Panc1 (cell line): ENCODE measurements at regions not wholly inside any gene's neighbourhood (a gene's known extent, or its start where the extent isn't known, plus 50 kb on each side); places are given as distances from the start of the nearest gene placed in this dataset.

Source experiments
- POLR2AphosphoS5 ChIP-seq: IDR thresholded peaks from 2 replicates; pipeline ENCODE4 v1.6.1; 2012; ENCODE audit warnings: mild to moderate bottlenecking, low read depth, low read length, moderate library complexity
- SIN3A ChIP-seq: IDR thresholded peaks from 2 replicates; pipeline ENCODE4 v1.6.1; 2012; ENCODE audit warnings: low read depth, mild to moderate bottlenecking, low read length, moderate library complexity, borderline replicate concordance; ENCODE audit not compliant: insufficient read depth
- TCF7L2 ChIP-seq: IDR thresholded peaks from 2 replicates; pipeline ENCODE4 v1.6.1; 2011; ENCODE audit warnings: mild to moderate bottlenecking, low read depth, low read length, inconsistent platforms
- TF ChIP-seq, protein P1 (sequence below): fragments of 450-650 bp; IDR thresholded peaks from 2 replicates; pipeline ENCODE4 v1.5.1; 2017; ENCODE audit warnings: mild to moderate bottlenecking
- TF ChIP-seq, protein P2 (sequence below), 2 experiments: IDR thresholded peaks; 2 replicates each; pipeline ENCODE4 v1.6.1; 2011 to 2012; ENCODE audit warnings: low read depth in 2 of 2, control low read depth in 1 of 2, low read length in 1 of 2, mild to moderate bottlenecking in 1 of 2, moderate library complexity in 1 of 2; ENCODE audit not compliant: insufficient read depth in 1 of 2

DNA sequence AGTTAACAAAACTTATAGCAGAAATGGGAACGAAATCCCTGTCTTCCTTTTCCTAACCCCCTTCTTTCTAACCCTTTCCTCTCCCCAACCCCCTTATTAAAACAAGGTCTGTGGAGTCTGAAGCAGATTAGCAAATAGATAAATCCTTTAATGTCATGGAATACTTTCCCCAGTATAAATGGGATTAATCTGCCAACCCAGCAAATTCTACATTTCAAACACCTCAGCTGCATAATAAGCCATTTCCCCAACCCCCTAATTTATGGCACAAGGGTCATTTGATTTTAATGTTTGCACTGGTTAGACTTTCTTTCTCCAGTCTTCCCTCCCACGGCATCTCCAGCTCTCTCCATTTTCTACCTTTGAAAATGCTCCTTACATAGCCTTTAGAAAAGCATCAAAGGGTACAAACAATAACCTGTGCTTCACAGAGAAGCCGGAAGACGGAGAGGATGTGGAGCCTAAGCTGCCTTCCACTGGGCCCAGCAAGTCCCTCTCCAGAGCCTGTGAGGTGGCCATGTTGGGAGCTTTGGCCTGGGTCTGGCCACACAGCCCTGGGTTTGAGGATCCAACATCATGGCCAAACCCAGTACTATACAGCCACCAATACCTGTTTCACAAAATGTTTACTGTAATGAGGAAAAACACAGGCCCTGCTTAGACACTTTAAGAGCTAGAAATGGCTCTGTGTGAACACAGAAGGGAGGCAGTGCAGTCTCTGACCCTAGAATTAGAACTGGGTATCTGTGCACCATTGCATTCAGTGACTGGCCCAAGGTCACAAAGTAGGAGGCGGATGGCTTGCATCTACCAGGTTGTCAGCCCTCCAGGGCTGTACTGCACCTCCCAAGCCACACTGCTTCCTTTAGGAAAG, 56.9 kb upstream of the SPRY1 start:
- TF ChIP-seq POLR2AphosphoS5 = no peak
- TF ChIP-seq, protein P1, sequence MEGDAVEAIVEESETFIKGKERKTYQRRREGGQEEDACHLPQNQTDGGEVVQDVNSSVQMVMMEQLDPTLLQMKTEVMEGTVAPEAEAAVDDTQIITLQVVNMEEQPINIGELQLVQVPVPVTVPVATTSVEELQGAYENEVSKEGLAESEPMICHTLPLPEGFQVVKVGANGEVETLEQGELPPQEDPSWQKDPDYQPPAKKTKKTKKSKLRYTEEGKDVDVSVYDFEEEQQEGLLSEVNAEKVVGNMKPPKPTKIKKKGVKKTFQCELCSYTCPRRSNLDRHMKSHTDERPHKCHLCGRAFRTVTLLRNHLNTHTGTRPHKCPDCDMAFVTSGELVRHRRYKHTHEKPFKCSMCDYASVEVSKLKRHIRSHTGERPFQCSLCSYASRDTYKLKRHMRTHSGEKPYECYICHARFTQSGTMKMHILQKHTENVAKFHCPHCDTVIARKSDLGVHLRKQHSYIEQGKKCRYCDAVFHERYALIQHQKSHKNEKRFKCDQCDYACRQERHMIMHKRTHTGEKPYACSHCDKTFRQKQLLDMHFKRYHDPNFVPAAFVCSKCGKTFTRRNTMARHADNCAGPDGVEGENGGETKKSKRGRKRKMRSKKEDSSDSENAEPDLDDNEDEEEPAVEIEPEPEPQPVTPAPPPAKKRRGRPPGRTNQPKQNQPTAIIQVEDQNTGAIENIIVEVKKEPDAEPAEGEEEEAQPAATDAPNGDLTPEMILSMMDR = no peak
- TF ChIP-seq, protein P2, sequence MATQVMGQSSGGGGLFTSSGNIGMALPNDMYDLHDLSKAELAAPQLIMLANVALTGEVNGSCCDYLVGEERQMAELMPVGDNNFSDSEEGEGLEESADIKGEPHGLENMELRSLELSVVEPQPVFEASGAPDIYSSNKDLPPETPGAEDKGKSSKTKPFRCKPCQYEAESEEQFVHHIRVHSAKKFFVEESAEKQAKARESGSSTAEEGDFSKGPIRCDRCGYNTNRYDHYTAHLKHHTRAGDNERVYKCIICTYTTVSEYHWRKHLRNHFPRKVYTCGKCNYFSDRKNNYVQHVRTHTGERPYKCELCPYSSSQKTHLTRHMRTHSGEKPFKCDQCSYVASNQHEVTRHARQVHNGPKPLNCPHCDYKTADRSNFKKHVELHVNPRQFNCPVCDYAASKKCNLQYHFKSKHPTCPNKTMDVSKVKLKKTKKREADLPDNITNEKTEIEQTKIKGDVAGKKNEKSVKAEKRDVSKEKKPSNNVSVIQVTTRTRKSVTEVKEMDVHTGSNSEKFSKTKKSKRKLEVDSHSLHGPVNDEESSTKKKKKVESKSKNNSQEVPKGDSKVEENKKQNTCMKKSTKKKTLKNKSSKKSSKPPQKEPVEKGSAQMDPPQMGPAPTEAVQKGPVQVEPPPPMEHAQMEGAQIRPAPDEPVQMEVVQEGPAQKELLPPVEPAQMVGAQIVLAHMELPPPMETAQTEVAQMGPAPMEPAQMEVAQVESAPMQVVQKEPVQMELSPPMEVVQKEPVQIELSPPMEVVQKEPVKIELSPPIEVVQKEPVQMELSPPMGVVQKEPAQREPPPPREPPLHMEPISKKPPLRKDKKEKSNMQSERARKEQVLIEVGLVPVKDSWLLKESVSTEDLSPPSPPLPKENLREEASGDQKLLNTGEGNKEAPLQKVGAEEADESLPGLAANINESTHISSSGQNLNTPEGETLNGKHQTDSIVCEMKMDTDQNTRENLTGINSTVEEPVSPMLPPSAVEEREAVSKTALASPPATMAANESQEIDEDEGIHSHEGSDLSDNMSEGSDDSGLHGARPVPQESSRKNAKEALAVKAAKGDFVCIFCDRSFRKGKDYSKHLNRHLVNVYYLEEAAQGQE (IDR thresholded peaks at IDR 0.05; ENCODE audit: insufficient read depth in 1 of 2, low read depth in 2 of 2, low read length in 1 of 2) = no peak
- no peak for TF ChIP-seq TCF7L2
- no peak for TF ChIP-seq SIN3A
